PC-3 (cell line): ENCODE measurements at regions not wholly inside any gene's neighbourhood (a gene's known extent, or its start where the extent isn't known, plus 50 kb on each side); places are given as distances from the start of the nearest gene placed in this dataset.

ENCODE experiments used
- EZH2phosphoT487 ChIP-seq: fragments of 300-600 bp; sonication (generic); IDR thresholded peaks from 2 replicates; pipeline ENCODE4 v1.6.1; 2018; ENCODE audit warnings: mild to moderate bottlenecking, antibody characterized with exemption, low read length, borderline replicate concordance
- TF ChIP-seq, protein P1 (sequence below): fragments of 300-600 bp; sonication (generic); conservative IDR thresholded peaks from 2 replicates; pipeline ENCODE4 v1.5.1; 2017; ENCODE audit warnings: antibody characterized with exemption, low read depth, mild to moderate bottlenecking, low read length

DNA sequence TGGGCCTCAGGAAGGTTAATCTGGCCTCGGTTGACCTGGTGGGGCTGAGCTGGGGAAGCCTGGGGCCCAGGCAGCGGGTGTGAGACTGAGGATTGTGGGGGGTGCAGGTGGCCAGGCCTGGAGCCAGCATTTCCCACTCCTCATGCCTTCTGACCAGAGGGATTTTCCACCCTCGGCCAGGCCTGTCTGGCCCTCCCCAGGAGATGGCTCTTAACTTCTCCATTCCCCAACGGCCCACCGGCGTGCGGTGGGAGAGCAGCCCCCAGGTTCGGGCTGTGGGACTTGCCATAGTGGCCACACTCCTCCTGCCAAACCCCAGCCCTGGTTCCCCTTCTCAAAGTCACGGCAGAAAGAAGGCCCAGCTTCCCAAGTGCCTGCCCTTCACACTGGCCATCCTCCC is 126.5 kb upstream of the RUNX3 start:
- TF ChIP-seq, protein P1, sequence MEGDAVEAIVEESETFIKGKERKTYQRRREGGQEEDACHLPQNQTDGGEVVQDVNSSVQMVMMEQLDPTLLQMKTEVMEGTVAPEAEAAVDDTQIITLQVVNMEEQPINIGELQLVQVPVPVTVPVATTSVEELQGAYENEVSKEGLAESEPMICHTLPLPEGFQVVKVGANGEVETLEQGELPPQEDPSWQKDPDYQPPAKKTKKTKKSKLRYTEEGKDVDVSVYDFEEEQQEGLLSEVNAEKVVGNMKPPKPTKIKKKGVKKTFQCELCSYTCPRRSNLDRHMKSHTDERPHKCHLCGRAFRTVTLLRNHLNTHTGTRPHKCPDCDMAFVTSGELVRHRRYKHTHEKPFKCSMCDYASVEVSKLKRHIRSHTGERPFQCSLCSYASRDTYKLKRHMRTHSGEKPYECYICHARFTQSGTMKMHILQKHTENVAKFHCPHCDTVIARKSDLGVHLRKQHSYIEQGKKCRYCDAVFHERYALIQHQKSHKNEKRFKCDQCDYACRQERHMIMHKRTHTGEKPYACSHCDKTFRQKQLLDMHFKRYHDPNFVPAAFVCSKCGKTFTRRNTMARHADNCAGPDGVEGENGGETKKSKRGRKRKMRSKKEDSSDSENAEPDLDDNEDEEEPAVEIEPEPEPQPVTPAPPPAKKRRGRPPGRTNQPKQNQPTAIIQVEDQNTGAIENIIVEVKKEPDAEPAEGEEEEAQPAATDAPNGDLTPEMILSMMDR: no peak
- no peak for TF ChIP-seq EZH2phosphoT487
